ENCODE measurements at regions not wholly inside any gene's neighbourhood (a gene's known extent, or its start where the extent isn't known, plus 50 kb on each side); places are given as distances from the start of the nearest gene placed in this dataset.

GRCh38 chr5:35477321-35477720, 140.3 kb upstream of the SPEF2 start:
- Histone ChIP-seq H3K4me3 (no peak overlapping the region), H3K36me3 (no peaks in the 10 kb centered on the region), H3K4me1 (no peaks in the 10 kb centered on the region), H3K27ac (no peak overlapping the region), H3K27me3 (no peaks in the 10 kb centered on the region), H3K9me3 (no peaks in the 10 kb centered on the region)
- TF ChIP-seq EP300 (IDR thresholded peaks at IDR 0.05) (no peak), POLR2AphosphoS5 (IDR thresholded peaks at IDR 0.05) (no peak), POLR2A (IDR thresholded peaks at IDR 0.05) (no peak)
- TF ChIP-seq, protein P1, sequence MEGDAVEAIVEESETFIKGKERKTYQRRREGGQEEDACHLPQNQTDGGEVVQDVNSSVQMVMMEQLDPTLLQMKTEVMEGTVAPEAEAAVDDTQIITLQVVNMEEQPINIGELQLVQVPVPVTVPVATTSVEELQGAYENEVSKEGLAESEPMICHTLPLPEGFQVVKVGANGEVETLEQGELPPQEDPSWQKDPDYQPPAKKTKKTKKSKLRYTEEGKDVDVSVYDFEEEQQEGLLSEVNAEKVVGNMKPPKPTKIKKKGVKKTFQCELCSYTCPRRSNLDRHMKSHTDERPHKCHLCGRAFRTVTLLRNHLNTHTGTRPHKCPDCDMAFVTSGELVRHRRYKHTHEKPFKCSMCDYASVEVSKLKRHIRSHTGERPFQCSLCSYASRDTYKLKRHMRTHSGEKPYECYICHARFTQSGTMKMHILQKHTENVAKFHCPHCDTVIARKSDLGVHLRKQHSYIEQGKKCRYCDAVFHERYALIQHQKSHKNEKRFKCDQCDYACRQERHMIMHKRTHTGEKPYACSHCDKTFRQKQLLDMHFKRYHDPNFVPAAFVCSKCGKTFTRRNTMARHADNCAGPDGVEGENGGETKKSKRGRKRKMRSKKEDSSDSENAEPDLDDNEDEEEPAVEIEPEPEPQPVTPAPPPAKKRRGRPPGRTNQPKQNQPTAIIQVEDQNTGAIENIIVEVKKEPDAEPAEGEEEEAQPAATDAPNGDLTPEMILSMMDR (IDR thresholded peaks at IDR 0.05): no peak
- DNase-seq (ENCODE audit: low spot score in 2 of 2): no peak

DNA sequence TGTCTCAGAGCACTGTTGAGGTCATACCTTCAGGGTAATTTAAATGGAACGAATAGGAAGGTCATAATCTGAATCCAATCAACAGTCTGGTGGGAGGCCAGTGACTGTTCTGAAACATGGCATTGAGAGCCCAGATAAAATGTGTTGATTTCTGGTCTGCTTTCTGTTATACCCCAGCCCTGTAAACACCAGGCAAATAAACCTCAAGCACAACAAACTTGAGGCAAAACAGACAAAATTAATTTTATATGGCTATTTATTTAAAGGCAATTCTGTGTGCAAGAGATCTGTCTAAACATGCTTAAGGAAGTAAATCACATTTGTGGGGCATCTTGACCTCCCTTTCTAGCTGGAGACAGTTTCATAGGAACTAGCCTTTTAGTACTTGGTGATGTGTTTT, 140.9 kb upstream of the SPEF2 start:
- WGBS: 15% methylated on average over 1 of the region's 1 CpG
- H3K27ac ChIP-seq: no peak overlapping the region
- no peaks in the 10 kb centered on the region for H3K9me3 ChIP-seq
- no peaks in the 10 kb centered on the region for H3K4me1 ChIP-seq
- H3K36me3 ChIP-seq: no peaks in the 10 kb centered on the region
- H3K4me3 ChIP-seq: no peak overlapping the region
- no peaks in the 10 kb centered on the region for H3K27me3 ChIP-seq
- TF ChIP-seq EP300 (IDR thresholded peaks at IDR 0.05) (no peak), POLR2A (IDR thresholded peaks at IDR 0.05) (no peak), POLR2AphosphoS5 (IDR thresholded peaks at IDR 0.05) (no peak)
- TF ChIP-seq, protein P1 (IDR thresholded peaks at IDR 0.05): no peak
- no peak for DNase-seq (ENCODE audit: low spot score in 2 of 2)

DNA sequence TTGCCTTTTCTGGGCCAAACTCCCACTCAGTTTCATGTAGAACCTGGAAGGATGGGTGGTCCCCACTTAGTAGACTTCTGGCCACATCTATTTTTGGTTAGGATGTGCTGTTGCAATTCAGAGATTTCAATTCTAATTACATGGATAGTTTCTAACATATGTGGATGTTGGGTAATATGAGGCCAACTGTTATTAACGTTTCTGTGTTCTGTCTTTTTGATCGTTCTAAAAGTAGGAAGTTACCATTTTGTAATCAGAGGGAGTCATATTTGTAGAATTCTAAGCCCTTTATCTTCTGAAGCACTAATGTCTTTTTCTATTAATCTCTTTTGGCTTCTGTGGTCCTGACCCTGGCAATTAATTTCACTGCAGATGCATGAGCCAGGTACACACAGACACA, 141.6 kb upstream of the SPEF2 start:
- 55% methylated on average over 2 of the region's 2 CpGs for WGBS
- H3K4me1 ChIP-seq: no peaks in the 10 kb centered on the region
- no peak overlapping the region for H3K4me3 ChIP-seq
- TF ChIP-seq EP300 (IDR thresholded peaks at IDR 0.05) (no peak), POLR2AphosphoS5 (IDR thresholded peaks at IDR 0.05) (no peak), POLR2A (IDR thresholded peaks at IDR 0.05) (no peak)
- TF ChIP-seq, protein P1 (IDR thresholded peaks at IDR 0.05): no peak
- H3K27me3 ChIP-seq: no peaks in the 10 kb centered on the region
- H3K27ac ChIP-seq: no peak overlapping the region
- H3K36me3 ChIP-seq: no peaks in the 10 kb centered on the region
- H3K9me3 ChIP-seq: no peaks in the 10 kb centered on the region
- DNase-seq (ENCODE audit: low spot score in 2 of 2): no peak

- Histone ChIP-seq H3K9me3 (no peaks in the 10 kb centered on the region), H3K27me3 (no peaks in the 10 kb centered on the region), H3K36me3 (no peaks in the 10 kb centered on the region), H3K4me3 (no peak overlapping the region), H3K27ac (no peak overlapping the region), H3K4me1 (no peaks in the 10 kb centered on the region)
- TF ChIP-seq, protein P1 (IDR thresholded peaks at IDR 0.05): no peak
- TF ChIP-seq POLR2AphosphoS5 (IDR thresholded peaks at IDR 0.05) (no peak), POLR2A (IDR thresholded peaks at IDR 0.05) (no peak), EP300 (IDR thresholded peaks at IDR 0.05) (no peak)
- WGBS: 50% methylated on average over 3 of the region's 3 CpGs
- no peak for DNase-seq (ENCODE audit: low spot score in 2 of 2)
Measured at GRCh38 chr5:35473589-35473988, 144.1 kb upstream of the SPEF2 start.

GRCh38 chr5:35470866-35471265, 146.8 kb upstream of the SPEF2 start:
- no peaks in the 10 kb centered on the region for H3K9me3 ChIP-seq
- no peak overlapping the region for H3K27ac ChIP-seq
- no peak overlapping the region for H3K4me3 ChIP-seq
- H3K27me3 ChIP-seq: no peaks in the 10 kb centered on the region
- H3K36me3 ChIP-seq: no peaks in the 10 kb centered on the region
- no peaks in the 10 kb centered on the region for H3K4me1 ChIP-seq
- DNase-seq (ENCODE audit: low spot score in 2 of 2): no peak
- 88% methylated on average over 2 of the region's 2 CpGs for WGBS
- TF ChIP-seq POLR2A (IDR thresholded peaks at IDR 0.05) (no peak), POLR2AphosphoS5 (IDR thresholded peaks at IDR 0.05) (no peak), EP300 (IDR thresholded peaks at IDR 0.05) (no peak)
- TF ChIP-seq, protein P1 (IDR thresholded peaks at IDR 0.05): no peak

Data from suprapubic skin (tissue), 4 donors.